22Rv1 (cell line): ENCODE measurements at regions not wholly inside any gene's neighbourhood (a gene's known extent, or its start where the extent isn't known, plus 50 kb on each side); places are given as distances from the start of the nearest gene placed in this dataset.

Experiments used
- H3K27ac ChIP-seq: fragments of 450-650 bp; 2 replicates; pipeline ENCODE4 v1.5.1; 2017
- ZFX ChIP-seq: fragments of 450-650 bp; IDR thresholded peaks from 2 replicates; pipeline ENCODE4 v1.6.1; 2017; ENCODE audit warnings: antibody characterized with exemption, borderline replicate concordance
- TF ChIP-seq, protein P1 (sequence below): fragments of 450-650 bp; IDR thresholded peaks from 2 replicates; pipeline ENCODE4 v1.5.1; 2017; ENCODE audit warnings: mild to moderate bottlenecking

DNA sequence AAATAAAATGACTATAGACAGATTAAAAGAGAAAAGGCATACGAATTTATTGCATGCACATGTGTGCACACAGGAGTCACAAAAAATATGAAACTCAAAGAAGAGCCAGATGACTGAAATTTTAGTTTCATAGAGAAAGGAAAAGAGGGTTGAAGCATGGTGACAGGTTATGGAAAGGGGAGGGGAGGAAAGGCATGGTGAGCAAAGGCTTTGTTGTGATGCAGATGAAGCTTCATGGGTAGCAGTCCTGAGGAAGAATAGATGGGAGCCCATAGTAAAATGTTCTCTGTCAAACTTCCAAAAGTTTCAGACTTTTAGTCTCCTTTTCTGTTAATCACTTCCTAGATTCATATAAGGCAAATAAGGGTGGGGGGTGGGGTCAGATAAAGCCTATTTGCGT is 612.7 kb upstream of the ATP2B1 start:
- TF ChIP-seq ZFX: no peak
- TF ChIP-seq, protein P1, sequence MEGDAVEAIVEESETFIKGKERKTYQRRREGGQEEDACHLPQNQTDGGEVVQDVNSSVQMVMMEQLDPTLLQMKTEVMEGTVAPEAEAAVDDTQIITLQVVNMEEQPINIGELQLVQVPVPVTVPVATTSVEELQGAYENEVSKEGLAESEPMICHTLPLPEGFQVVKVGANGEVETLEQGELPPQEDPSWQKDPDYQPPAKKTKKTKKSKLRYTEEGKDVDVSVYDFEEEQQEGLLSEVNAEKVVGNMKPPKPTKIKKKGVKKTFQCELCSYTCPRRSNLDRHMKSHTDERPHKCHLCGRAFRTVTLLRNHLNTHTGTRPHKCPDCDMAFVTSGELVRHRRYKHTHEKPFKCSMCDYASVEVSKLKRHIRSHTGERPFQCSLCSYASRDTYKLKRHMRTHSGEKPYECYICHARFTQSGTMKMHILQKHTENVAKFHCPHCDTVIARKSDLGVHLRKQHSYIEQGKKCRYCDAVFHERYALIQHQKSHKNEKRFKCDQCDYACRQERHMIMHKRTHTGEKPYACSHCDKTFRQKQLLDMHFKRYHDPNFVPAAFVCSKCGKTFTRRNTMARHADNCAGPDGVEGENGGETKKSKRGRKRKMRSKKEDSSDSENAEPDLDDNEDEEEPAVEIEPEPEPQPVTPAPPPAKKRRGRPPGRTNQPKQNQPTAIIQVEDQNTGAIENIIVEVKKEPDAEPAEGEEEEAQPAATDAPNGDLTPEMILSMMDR: no peak
- no peak overlapping the region for H3K27ac ChIP-seq

DNA sequence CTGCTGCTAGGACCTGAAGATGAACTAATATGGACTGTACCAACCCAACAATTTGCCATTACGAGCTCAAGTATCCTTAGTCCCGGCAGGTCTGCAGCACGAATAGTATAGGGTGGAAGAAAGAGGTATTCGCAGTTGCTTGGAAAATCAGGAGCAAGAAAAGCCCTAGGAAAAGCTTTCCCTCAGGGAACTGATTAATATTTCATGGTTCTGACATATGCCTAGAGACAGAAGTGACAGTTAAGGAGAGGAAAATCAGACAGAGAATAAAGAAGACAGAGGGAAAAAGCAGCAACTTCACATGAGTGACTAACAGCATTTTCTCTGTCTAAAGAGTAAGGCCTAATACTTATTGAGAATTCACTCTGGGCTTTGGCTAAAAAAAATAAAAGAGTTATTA is 602.9 kb upstream of the ATP2B1 start:
- TF ChIP-seq, protein P1: no peak
- no peak for TF ChIP-seq ZFX
- H3K27ac ChIP-seq: no peak overlapping the region

- no peak for TF ChIP-seq ZFX
- TF ChIP-seq, protein P1: no peak
- no peak overlapping the region for H3K27ac ChIP-seq
Measured at GRCh38 chr12:90305379-90305778, 596.7 kb upstream of the ATP2B1 start.

- TF ChIP-seq, protein P1: no peak
- TF ChIP-seq ZFX: no peak
- no peak overlapping the region for H3K27ac ChIP-seq
Measured at GRCh38 chr12:90304231-90304630, 595.6 kb upstream of the ATP2B1 start.

- TF ChIP-seq ZFX: no peak
- TF ChIP-seq, protein P1: no peak
- no peak overlapping the region for H3K27ac ChIP-seq
Measured at GRCh38 chr12:90303771-90304170, 595.1 kb upstream of the ATP2B1 start.

GRCh38 chr12:90301561-90302133 is 593.0 kb upstream of the ATP2B1 start:
- TF ChIP-seq, protein P1: no peak
- TF ChIP-seq ZFX: no peak

GRCh38 chr12:90301095-90301494 is 592.5 kb upstream of the ATP2B1 start:
- TF ChIP-seq, protein P1: no peak
- no peak for TF ChIP-seq ZFX
- H3K27ac ChIP-seq: no peak overlapping the region

More at GRCh38 chr12:90301561-90302133, 593.0 kb upstream of the ATP2B1 start:
- H3K27ac ChIP-seq: no peak overlapping the region
